NCI-H146 treated with DMSO at 0.1 percent for 48 hours (cell line): ENCODE measurements at regions not wholly inside any gene's neighbourhood (a gene's known extent, or its start where the extent isn't known, plus 50 kb on each side); places are given as distances from the start of the nearest gene placed in this dataset.

ENCODE experiments used
- DNase-seq: peaks from one replicate; lab custom pipeline; 2025; ENCODE audit not compliant: unreplicated experiment; lab: John Stamatoyannopoulos, UW

DNA sequence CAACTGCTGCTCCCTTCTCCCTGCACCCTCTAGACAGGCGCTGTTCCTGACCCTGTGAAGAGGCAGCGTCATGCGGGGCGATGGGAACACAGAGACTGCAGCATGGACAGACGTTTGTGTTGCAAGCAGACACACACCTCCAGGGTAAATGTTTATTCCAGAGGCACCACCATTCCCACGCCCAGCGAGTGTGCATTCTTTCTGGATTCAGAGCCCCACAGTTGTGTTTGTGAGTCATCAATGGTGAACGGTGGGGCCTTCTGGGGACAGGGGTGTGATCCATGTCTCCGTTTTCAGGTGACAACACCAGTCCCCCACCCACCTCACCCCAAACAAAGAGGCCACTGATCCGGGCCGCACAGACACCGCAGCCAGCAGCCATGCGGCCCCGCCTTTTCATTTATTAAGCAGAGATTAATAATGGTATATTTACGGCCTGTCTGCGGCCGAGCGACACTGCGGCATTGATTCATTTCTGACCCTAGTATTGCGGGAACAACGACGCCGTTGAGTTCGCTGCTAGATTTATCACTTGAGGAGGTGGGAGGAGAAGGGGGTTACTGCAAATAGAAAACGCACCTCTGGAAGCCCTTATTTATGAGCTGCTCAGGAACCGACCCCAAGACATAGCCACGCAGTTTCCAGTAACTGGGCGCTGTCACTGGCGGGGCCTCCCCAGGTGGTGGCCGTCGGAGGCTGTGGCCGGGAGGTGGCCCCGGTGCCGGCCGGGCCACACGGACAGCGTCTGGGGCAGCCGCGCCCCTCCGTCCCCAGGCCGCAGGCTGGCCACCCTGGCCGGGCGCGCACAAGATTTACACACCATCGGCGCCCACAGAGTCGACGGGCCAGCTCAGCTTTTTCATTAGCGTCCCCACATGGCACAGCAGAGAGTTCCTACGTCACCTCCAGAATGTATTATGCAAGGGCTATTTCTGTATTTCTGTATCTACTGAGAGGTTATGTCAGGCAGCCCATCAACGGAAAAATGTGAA lies 367.6 kb downstream of the THBS2 start:
- DNase-seq = no peak

DNA sequence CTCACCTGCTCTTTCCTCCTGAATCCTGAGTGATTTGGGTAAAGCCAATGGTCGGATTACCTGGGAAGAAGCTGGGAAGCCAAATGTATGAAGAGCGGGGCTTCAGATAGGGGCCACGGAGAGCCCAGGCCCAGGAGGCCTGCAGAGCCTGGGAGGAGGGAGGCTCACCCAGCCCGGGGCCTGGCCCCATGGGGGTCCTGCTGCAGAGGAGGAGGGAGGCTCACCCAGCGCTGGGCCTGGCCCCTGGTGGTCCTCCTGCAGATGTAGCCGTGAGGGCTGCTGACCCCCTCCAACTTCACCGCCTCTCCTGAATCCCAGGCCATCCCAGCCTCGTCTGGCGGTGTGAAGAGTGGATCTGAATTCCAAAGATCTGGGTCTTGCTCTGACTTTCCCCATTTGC lies 368.4 kb downstream of the THBS2 start:
- DNase-seq = no peak

DNA sequence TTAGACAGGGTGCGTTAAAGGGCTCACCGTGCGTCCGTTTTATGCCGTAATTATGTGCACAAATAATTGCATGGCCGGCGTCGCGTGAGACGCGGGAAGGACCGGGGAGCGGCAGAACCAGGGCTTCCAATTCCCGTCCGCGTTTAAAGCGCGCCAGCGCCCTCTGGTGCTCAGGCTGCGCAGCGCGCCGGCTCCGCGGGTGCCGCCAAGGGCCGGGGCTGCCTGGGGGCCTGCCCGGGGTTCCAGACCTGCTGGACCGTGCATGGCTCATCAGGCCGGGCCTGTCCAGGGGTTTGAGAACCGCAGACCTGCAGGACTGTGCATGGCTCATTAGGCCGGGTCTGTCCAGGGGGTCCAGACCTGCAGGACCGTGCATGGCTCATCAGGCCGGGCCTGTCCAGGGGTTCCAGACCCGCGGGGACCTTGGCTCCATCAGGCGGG lies 369.0 kb downstream of the THBS2 start:
- peak; percentile 38 for DNase-seq

DNA sequence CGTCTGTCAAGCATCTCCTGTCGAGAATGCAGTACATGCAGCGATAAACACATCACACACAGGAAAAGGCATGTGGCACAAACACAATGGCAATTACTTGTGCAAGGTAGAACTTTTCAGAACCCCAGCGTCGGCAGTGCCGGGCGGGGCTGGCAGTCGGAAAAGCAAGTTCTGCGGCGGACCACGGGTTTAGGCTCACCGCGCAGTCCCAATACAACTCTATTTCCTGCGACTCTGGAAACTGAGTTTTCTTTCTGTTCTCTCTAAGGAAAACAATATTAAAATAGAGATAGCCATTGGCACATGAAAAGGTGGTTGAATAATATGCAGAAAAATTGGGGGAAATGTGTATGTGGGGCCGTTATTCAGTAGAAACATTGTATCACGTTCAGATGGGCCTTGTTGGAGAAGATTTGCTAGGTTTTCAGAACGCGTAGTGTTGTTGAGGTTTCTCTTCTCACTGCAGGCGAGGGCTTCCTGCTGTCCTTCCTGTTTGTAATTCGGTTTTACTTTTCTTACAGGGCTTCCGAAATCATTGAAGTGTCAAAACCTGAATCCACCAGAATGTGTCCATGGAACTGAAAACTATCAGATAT lies 369.5 kb downstream of the THBS2 start:
- DNase-seq = no peak

DNA sequence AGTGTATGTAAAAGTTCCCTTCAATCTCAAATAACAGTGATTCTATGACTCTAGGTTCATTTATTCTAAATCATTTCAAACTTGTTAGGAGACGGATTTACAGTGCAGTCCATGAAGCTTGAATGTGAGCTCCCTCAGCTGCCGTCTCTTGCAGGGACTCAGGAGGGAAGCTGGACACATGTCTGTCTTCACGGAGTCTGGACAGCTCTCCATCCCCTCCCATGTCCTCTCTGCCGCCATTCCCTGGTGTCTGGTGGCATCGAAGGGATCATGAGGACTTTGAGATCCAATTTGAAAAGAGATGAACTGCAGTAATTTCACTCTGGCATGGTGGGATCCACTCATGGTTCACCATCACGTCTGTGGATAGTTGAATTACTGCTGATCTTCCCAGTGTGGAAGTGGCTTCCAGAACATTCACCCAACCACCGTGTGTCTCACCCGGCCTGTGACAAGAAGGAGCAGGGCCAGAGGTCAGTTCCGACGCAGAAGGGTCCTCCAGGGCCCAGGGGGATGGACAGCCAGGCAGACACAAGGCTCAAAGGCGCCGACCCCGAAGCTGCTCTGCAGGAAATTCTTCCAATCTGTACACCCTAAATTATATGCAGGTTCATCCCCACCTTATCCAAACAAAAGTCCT lies 370.1 kb downstream of the THBS2 start:
- no peak for DNase-seq

DNA sequence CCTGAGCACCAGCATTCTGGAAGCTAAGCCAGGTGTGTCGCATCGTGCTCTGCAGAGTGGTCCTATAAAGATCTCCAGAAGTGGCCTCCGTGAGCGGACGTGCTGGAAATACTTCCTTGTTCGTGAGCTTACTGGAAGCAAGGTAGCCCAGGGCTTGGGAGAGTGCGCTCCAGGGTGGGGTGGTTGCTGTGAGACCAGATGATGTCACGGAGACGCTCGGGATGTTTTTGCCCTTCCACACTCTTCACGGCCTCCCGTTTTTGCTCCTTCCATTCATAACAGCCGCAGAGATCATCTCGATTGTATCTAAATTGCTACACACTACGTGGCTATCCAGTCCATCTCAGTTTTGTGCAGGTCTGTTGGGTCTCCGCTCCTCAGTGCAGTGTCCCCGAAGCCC lies 373.4 kb downstream of the THBS2 start:
- DNase-seq = no peak

DNA sequence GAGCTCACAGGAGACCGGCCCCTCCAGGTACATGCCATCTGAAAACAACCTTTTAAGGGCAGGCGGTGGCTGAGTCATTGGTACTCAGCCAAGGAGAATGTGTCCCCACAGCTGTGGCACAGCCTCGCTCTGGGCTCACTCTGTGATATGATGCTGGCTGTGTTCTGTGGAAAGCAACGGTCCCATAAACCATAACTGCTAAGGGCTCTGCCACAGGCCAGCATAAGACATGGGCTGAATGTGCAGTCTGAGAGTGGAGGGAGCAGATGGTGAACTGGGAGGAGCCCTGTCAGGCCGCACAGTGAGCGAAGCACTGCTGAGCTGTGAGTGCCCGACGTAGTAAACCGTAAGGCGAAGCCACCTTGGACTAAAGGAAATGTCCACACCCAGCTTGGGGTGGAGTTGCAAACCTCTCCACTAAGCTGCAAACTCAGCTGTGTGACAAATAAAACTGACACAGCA lies 375.8 kb downstream of the THBS2 start:
- no peak for DNase-seq

DNA sequence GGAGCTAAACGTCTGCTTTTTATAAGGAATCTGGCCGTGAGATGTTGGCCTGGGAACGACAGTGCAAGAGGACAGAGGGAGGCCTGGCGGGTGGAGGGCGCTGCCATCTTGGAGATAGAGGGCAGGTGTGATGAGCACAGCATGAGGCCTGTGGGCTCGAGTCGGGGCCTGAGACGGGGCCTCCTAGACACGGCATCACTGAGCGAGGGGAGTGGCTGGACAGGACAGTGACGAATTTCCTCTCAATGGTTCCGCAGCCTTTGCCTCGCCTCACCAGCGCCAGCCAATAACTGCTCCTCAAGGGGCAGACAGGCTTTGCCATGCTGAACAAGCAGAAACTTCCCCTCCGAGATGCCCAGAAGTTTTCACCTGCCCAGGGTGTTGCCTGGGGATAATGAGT lies 376.7 kb downstream of the THBS2 start:
- no peak for DNase-seq

DNA sequence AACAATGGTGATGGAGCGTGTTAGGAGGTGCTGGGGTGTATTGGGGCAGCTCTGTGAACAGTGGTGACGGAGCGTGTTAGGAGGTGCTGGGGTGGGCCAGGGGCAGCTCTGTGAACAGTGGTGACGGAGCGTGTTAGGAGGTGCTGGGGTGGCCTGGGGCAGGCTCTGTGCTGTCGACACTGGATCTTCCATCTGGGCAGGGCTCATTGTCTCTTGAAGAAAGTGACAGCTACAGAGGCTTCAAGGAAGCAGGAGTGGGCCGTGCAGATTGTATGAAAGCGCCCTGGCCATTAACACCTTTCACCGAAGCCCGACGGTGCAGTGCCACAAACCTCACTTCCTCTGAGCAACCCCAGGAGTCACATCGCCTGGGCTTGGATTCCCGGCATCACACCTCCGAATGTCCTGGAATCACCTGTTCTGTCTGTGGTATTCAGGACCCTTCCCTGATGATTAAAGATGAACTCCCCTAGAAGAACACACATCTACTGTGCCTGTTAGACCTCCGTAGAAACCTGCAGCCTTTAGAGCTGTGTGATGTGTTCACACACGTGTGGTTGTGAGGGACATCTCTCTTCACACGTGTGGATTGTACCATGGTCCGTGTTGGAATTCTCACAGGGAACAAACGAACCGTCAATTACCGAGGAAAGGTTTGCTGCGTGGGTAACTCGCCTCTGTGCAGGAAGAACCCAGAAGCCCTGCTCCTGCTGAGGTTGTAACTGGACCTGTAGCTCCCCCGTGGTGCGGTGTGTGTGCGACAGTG lies 377.7 kb downstream of the THBS2 start:
- DNase-seq = no peak

DNA sequence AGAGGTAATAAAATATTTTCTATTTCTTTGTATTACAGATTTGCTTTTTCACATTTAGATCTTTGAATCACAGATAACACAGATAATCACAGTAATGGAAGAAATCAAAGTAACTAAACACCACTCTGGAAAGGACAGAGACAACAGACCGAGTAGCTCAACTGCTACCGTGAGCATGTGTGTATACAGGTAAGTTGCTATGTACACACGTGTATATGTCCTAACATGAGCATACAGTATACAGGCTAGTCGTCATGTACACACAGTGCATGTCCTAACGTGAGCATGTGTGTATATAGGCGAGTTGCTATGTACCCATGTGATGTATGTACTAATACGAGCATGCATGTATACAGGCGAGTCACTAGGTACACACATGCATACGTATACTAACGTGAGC lies 379.0 kb downstream of the THBS2 start:
- DNase-seq = no peak

DNA sequence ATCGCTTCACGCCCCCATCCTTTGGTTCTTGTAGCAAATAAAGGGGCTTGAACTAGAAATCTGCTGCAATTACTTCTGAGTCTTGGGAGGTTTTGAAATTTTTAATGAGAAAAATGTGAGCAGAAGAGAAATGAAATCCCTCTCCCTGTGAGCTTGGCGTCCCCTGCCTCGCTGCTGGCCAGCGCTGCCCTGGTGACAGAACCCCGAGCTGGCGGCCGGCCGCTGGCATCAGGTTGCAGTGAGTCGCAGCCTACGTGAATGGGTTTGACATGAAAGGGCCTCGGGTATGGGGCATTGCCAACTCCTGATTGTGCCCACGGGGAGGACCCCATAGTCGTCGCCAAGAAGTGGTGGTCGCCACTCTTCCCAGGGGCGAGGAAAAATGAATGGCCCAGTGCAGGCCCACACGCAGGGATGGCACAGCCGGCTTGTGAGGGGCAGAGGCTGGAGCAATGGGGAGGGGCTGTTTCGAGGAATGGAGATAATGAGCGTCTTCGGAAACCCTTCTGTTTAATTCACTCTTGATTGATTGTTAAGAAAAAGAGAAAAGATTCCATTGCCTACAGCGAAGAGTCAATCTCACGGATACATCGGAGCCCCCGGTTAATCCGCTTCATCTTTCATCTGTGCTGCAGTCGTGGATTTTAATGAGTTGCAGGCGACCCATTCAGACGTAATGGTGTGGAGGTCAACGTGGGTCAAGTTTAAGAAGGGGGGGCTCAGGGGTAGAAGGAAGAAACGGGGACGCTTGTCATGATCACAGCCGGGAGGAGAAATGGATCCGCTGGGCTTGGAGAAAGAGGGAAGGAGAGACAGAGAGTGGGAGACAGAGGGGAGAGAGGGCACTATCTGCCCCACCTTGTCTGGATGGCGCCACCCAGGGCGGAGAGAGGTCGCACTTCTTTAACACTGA lies 380.1 kb downstream of the THBS2 start:
- no peak for DNase-seq

DNA sequence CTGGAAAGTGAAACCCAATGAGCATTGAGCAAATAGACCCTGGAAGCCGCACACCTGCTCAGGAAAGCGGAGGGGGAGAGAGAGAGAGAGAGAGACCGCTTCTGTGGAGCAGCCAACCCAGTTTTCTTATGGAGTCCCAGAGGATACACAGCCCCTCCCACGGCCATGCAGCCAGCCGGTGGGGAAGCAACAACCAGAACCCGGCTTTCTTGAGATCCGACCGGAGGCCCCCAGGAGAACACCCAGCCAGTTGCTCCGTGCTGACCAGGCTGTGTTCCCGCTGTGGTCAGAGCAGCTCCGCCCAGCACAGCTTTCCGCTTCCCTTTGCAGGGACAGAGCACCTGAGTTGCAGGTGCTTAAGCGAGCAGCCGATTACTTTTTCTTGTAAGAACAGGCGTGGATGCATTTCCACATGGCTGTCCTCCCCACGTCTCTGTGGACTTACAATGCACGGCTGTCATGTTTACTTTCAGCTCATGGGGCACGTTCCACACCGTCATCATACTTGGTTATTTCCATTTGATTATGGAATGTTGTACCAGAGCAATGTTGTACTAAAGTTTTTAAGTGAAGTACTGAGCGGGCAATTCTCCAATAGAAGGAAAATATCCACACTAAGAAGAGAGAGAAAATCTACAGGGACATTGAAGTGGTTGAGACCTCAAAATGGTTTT lies 381.9 kb downstream of the THBS2 start:
- DNase-seq = peak; percentile 89

DNA sequence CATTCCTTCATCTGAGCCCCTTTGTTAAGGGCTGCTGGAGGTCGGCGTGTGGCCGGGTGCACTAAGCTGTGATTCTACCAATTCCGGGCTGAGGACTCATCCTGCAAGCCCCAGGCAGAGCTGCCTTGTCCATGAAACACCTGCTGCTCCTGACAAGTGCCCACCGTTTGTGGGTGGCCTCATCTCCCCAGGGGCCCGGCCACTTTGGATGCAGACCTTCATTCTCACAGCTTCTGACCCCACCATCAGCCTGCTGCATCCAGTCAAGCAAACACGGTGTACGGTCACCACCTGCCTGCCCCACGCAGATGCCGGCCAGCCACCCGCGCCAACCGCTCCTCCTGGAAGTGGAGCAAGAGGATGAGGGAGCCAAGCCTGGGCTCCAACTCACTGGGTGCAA lies 382.7 kb downstream of the THBS2 start:
- DNase-seq = peak; percentile 68

DNA sequence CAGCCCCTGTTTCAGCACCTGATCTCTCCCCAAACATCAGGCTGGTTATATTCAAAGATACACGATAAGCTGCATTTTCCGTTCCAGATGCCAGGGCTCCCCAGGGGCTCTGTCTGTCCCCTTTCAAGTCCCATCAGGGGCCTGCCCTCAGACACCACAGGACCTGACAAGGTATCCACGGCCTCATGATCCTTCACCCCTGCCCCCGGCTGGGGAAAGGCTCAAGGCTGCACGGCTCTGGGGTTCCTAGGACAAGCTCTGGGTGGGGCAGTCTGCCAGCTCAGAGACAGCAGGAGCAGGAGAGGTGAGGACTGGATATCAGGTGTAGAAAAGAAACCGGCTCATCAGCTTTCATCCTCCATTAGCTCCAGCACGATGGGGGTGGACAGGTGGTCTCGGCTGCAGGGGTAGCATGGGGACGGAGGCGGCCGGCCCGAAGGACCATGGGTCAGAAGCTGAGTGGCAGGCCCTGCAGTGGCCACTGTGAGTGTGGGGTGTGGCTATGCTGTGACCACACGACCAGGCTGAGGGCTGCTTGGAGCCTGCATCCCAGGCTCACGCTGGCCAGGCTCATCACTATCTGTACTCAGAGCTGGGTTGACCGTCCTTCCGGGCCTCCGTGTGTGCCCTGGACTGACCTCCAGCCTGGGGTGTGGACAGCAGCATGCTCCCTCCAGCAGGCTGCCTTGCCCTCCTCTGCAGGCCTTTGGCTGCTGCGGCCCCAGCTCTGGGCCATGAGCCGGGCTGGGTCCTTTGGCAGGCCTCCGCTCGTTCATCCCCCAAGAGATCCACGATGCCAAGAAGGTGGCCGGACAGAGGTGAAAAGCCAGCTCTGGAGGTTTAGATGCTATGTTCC lies 386.2 kb downstream of the THBS2 start:
- no peak for DNase-seq

DNA sequence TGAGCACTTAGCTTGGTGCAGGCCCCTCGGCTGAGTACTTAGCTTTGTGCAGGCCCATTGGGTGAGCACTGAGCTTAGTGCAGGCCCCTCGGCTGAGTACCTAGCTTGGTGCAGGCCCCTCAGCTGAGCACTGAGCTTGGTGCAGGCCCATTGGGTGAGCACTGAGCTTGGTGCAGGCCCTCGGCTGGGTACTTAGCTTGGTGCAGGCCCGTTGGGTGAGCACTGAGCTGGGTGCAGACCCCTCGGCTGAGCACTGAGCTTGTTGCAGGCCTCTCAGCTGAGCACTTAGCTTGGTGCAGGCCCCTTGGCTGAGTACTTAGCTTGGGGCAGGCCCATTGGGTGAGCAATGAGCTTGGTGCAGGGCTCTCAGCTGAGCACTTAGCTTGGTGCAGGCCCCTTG lies 387.1 kb downstream of the THBS2 start:
- DNase-seq = no peak

DNA sequence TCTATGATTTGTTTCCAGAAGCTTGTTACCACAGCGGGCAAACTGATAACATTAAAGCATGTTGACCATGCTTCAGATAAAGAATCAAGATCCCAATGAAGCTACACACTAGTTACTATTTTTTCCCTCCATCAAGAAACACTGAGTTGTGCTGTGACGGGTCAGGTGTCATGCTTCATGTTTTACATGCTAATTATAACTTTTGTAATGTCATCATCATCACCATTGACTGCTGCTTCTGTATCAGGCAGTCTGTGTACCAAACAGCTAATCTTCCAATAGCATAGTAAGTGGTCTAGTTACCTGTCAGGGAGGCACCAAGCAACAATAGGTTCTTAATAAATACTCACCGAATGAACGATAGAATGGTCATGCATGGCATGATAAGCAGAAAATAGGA lies 388.1 kb downstream of the THBS2 start:
- DNase-seq = peak; percentile 68

DNA sequence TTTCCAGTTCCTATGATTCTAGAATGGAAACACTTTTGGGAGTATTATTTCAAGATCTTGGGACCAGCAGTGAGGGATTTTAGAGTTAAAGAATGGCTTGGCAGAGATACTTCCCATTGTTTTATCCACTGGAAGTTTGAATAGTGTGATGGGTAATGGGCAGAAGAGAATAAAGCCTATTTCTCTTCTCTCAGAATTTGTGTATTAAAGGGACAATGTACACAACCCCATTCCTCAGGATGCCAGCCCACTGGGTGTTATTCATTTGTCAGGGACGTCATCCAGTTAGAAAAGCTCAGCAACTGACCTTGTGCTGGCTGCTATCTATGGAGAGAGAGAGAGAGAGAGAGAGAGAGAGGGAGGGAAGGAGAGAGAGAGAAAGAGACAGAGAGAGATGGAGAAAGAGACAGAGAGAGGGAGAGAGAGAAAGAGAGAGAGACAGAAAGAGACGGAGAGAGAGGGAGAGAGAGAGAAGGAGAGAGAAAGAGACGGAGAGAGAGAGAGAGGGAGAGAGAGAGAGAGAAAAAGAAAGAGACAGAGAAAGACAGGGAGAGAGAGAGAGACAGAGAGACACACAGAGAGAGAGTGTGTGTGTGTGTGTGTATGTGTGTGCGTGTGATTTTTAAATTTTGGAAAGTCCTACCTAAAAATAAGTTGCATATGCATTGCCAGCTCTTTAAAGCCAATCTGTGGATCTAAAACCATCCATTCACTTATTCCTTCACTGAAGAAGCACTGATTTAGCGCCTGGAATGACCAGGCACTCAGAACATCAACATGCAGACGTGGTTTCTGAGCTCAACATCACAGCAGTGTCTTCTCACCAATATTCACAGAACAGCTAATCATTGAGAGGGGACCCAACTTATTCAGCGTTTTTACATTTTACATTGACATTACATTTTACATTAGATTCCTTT lies 388.8 kb downstream of the THBS2 start:
- no peak for DNase-seq

DNA sequence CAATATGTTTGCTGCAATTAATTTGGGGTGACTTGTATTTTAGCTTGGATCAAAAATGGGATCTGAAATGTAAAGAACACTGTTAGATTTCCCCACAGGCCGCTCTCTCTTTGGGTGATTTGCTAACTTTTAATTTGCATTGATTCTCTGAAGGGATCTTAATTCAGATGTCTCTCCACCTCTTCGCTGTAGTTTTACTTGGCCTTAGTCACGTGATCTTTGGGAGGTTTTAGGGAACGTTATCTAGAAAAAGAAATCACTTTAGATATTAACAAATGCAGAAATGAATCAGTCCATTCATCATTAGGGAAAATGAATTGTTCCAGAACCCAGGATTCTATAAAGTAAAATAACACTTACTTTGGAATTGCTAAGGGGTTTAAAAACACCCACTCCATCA lies 390.2 kb downstream of the THBS2 start:
- DNase-seq = no peak
